Hepatocyte (in vitro differentiated cells): ENCODE measurements at regions not wholly inside any gene's neighbourhood (a gene's known extent, or its start where the extent isn't known, plus 50 kb on each side); places are given as distances from the start of the nearest gene placed in this dataset.

Experiments used
- DNase-seq: peaks from one replicate; pipeline ENCODE4 v3.0.0-alpha.2; 2016; ENCODE audit warnings: low spot score
- H2AFZ ChIP-seq: fragments of 200-600 bp; sonication (generic); 2 replicates; pipeline ENCODE4 v1.6.0; 2016; ENCODE audit warnings: antibody characterized with exemption, mild to moderate bottlenecking
- H3K27ac ChIP-seq: fragments of 200-600 bp; sonication (generic); 2 replicates; pipeline ENCODE4 v1.5.1; 2016; ENCODE audit warnings: mild to moderate bottlenecking
- H3K27me3 ChIP-seq: fragments of 200-600 bp; sonication (generic); 2 replicates; pipeline ENCODE4 v1.6.1; 2016
- H3K36me3 ChIP-seq: fragments of 200-600 bp; sonication (generic); replicated peaks from 2 replicates; pipeline ENCODE4 v1.5.1; 2016; ENCODE audit warnings: low read depth; ENCODE audit not compliant: insufficient read depth
- H3K4me1 ChIP-seq: fragments of 200-600 bp; sonication (generic); 2 replicates; pipeline ENCODE4 v1.5.1; 2016; ENCODE audit warnings: mild to moderate bottlenecking, moderate library complexity; ENCODE audit not compliant: insufficient read depth
- H3K4me2 ChIP-seq: fragments of 200-600 bp; sonication (generic); 2 replicates; pipeline ENCODE4 v1.6.0; 2016
- H3K4me3 ChIP-seq: fragments of 200-600 bp; sonication (generic); 2 replicates; pipeline ENCODE4 v1.5.1; 2016; ENCODE audit warnings: mild to moderate bottlenecking
- H3K79me2 ChIP-seq: fragments of 200-600 bp; sonication (generic); 2 replicates; pipeline ENCODE4 v1.6.0; 2017; ENCODE audit warnings: mild to moderate bottlenecking
- H3K9me2 ChIP-seq: fragments of 200-600 bp; sonication (generic); replicated peaks from 2 replicates; pipeline ENCODE4 v1.6.0; 2017; ENCODE audit warnings: mild to moderate bottlenecking; ENCODE audit not compliant: insufficient read depth
- H3K9me3 ChIP-seq: fragments of 200-600 bp; sonication (generic); 2 replicates; pipeline ENCODE4 v1.5.1; 2016; ENCODE audit warnings: low read depth, mild to moderate bottlenecking
- H4K20me1 ChIP-seq: fragments of 200-600 bp; sonication (generic); 2 replicates; pipeline ENCODE4 v1.6.0; 2016; ENCODE audit warnings: mild to moderate bottlenecking; ENCODE audit not compliant: insufficient read depth, poor library complexity, severe bottlenecking
- EZH2 ChIP-seq: fragments of 200-600 bp; sonication (generic); IDR thresholded peaks from 2 replicates; pipeline ENCODE4 v1.6.1; 2016; ENCODE audit warnings: antibody characterized with exemption, mild to moderate bottlenecking, borderline replicate concordance
- EZH2phosphoT487 ChIP-seq: fragments of 200-600 bp; sonication (generic); IDR thresholded peaks from one replicate; pipeline ENCODE4 v1.6.1; 2018; ENCODE audit warnings: antibody characterized with exemption, mild to moderate bottlenecking, low read depth, moderate library complexity; ENCODE audit not compliant: unreplicated experiment, severe bottlenecking
- WGBS: methylation state at CpG from one replicate; pipeline ENCODE4 v1.1.6; 2016; ENCODE audit warnings: low lambda C conversion rate; ENCODE audit errors: missing lambda C conversion rate; 5-methylcytosine and 5-hydroxymethylcytosine counted together
- TF ChIP-seq, protein P1 (sequence below): fragments of 200-600 bp; sonication (generic); IDR thresholded peaks from 2 replicates; pipeline ENCODE4 v1.5.1; 2016; ENCODE audit warnings: antibody characterized with exemption, mild to moderate bottlenecking; ENCODE audit not compliant: poor library complexity

- no peak overlapping the region for H3K4me3 ChIP-seq
- peaks cover 7% of the 10 kb centered on the region for H3K27me3 ChIP-seq
- 51% methylated on average over 5 of the region's 5 CpGs for WGBS
- H3K79me2 ChIP-seq = no peaks in the 10 kb centered on the region
- no peak overlapping the region for H2AFZ ChIP-seq
- H4K20me1 ChIP-seq = no peaks in the 10 kb centered on the region
- DNase-seq = no peak
- H3K27ac ChIP-seq = no peak overlapping the region
- no peaks in the 10 kb centered on the region for H3K9me2 ChIP-seq
- no peaks in the 10 kb centered on the region for H3K36me3 ChIP-seq
- no peaks in the 10 kb centered on the region for H3K4me1 ChIP-seq
- H3K4me2 ChIP-seq = no peak overlapping the region
- no peak for TF ChIP-seq EZH2
- TF ChIP-seq, protein P1, sequence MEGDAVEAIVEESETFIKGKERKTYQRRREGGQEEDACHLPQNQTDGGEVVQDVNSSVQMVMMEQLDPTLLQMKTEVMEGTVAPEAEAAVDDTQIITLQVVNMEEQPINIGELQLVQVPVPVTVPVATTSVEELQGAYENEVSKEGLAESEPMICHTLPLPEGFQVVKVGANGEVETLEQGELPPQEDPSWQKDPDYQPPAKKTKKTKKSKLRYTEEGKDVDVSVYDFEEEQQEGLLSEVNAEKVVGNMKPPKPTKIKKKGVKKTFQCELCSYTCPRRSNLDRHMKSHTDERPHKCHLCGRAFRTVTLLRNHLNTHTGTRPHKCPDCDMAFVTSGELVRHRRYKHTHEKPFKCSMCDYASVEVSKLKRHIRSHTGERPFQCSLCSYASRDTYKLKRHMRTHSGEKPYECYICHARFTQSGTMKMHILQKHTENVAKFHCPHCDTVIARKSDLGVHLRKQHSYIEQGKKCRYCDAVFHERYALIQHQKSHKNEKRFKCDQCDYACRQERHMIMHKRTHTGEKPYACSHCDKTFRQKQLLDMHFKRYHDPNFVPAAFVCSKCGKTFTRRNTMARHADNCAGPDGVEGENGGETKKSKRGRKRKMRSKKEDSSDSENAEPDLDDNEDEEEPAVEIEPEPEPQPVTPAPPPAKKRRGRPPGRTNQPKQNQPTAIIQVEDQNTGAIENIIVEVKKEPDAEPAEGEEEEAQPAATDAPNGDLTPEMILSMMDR = no peak
- H3K9me3 ChIP-seq = no peaks in the 10 kb centered on the region
These were observed 161.8 kb upstream of the IQSEC1 start for GRCh38 chr3:13235079-13235478.

DNA sequence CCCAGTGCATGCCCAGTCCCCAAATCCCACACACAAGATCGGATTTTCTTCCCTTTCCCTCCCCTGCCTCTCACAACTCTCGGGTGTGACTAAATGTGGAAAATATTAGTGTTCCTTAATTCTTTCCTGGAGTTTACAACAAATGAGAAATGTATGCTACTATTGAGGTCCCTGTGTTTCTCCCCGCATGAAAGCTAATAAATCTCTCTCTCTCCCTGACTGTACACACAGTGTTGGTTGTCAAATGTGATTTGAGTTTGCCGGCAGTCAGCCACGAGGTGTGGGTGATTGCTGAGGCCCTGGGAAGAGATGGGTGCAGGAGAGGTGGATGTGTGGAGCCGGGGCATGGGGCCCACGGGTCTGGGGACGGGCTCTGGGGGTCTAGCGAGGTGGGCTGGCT, 161.4 kb upstream of the IQSEC1 start:
- Histone ChIP-seq H4K20me1 (no peaks in the 10 kb centered on the region), H3K9me2 (no peaks in the 10 kb centered on the region), H3K4me2 (no peak overlapping the region), H3K27me3 (peaks cover 7% of the 10 kb centered on the region), H3K36me3 (no peaks in the 10 kb centered on the region), H3K9me3 (no peaks in the 10 kb centered on the region), H3K4me3 (no peak overlapping the region), H2AFZ (no peak overlapping the region), H3K4me1 (no peaks in the 10 kb centered on the region), H3K79me2 (no peaks in the 10 kb centered on the region), H3K27ac (no peak overlapping the region)
- TF ChIP-seq, protein P1 = no peak
- TF ChIP-seq EZH2phosphoT487 (no peak), EZH2 (no peak)
- WGBS = 54% methylated on average over 9 of the region's 9 CpGs
- DNase-seq = no peak

- Histone ChIP-seq H3K27me3 (peaks cover 7% of the 10 kb centered on the region), H3K4me3 (no peak overlapping the region), H3K27ac (no peak overlapping the region), H2AFZ (no peak overlapping the region), H3K36me3 (no peaks in the 10 kb centered on the region), H3K9me2 (no peaks in the 10 kb centered on the region), H3K4me1 (no peaks in the 10 kb centered on the region), H4K20me1 (no peaks in the 10 kb centered on the region), H3K4me2 (no peak overlapping the region), H3K9me3 (no peaks in the 10 kb centered on the region), H3K79me2 (no peaks in the 10 kb centered on the region)
- TF ChIP-seq EZH2phosphoT487 (no peak), EZH2 (no peak)
- TF ChIP-seq, protein P1 = no peak
- 70% methylated on average over 18 of the region's 18 CpGs for WGBS
- no peak for DNase-seq
These were observed 160.6 kb upstream of the IQSEC1 start for GRCh38 chr3:13233487-13234485.
